Stimulated activated CD8-positive, alpha-beta memory T cell treated with anti-CD3 and anti-CD28 coated beads, Interleukin-7, amount 100 ng/mL, for 24 hours (primary cell): ENCODE measurements at regions not wholly inside any gene's neighbourhood (a gene's known extent, or its start where the extent isn't known, plus 50 kb on each side); places are given as distances from the start of the nearest gene placed in this dataset.

Experiments
- DNase-seq: peaks from one replicate; pipeline ENCODE4 v3.0.0-alpha.2; 2020; ENCODE audit warnings: low read depth

DNA sequence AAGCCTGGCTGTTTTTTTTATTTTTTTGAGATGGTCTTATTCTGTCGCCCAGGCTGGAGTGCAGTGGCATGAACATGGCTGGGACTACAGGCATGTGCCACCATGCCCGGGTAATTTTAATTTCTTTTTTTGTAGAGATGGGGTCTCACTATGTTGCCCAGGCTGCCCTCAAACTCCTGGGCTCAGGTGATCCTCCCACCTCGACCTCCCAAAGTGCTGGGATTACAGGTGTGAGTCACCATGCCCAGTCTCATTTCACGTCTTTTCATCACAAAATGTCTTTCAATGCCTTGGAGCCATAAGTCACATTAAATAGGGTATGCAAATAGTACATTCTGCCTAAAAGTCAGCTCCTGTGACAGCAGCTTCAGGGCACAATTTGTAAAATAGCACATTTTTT, 52.8 kb downstream of the SOX2 start:
- no peak for DNase-seq

DNA sequence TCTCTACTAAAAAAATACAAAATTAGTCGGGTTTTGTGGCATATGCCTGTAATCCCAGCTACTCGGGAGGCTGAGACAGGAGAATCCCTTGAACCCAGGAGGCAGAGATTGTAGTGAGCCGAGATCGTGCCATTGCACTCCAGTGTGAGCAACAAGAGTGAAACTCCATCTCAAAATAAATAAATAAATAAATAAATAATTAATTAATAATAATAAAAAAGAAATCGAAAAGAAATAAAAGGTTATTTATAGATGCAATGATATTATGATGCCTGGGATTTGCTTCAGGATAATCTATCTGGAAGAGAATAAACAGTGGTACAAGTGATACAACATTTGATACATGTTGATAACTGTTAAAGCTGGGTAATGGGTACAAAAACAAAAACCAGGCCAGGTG, 58.6 kb downstream of the SOX2 start:
- no peak for DNase-seq

DNA sequence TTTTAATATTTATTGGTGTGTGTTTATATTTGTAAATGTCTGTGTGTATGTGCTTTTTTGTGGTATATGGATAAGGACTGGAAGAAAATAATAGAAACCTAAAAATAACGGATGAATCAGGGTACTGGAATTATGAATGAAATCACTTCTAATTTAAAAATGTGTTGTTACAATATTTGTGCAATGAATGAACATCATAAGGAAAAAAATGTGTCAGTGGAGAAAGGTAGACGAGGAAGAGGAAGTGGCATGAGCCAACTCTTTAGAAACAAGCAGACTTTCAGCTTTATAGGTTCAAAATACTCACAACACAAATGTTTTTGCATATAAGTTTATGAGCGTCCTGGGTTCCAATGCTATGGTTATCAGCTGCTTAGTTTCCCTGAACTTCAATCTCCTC, 59.4 kb downstream of the SOX2 start:
- no peak for DNase-seq

DNA sequence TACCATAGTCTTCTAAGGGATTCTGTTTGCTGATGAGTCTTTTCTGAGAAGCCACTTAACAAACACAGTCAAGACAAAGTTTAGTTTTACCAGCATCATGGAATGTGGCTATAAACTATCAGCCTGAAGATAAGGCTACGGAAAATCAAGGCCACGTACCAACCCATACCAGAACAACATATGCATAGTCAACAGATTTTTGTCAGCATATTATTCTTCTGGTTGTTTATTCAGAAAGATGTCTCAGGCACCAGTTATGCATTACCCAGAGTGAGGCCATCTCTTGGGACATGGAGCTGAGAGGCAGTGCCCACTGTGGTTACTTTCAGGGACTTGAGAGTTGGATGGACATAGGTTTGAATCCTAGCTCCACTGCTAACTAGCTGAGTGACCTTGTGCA, 60.4 kb downstream of the SOX2 start:
- no peak for DNase-seq

DNA sequence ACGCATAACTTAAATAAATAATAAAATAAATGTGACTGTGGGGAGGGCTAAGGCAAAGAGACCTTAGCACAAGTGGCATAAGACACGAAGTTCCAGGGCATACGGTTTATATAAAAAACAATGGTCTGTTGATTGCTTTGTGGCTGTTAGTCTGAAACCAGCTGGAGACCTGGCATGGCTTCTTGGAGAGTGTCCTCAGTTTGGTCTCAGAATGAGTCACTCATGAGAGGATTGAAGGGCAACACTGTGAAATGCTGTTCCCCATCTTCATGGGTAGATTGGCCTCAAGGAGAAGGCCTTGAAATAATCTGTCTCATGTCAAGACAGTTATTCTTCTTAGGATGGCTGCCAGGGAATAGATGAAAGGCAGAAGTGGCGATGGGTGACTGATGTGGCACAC, 62.2 kb downstream of the SOX2 start:
- DNase-seq: no peak

DNA sequence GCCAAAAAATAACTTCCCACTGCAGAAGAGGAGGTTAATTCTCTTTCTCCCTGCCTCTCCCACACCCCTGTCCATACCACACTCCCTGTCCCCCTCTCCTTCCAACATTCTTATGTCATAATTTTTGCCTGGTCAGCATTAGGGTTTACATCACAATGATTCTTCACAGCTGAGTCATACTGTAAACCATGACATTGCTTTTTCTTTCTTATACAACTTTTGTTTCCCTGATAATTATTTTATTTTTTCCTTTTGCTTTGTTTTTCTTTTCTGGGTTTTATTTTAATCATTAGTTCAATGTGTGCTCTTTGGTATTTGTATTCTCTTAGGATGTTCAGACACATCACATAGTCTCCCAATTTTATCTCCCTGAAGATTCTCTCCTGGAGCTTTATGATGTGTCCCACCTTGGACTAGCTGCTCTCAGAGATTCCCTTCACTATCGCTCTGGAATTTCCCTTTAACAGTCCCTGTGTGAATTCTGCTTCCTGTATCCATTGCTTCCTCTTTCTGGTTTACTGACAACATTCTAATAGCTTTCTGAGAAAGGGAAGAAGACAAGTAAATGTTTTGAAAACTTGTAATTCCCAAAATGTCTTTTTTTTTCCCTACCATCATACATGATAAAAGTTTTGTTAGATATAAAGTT, 70.7 kb downstream of the SOX2 start:
- DNase-seq: no peak

DNA sequence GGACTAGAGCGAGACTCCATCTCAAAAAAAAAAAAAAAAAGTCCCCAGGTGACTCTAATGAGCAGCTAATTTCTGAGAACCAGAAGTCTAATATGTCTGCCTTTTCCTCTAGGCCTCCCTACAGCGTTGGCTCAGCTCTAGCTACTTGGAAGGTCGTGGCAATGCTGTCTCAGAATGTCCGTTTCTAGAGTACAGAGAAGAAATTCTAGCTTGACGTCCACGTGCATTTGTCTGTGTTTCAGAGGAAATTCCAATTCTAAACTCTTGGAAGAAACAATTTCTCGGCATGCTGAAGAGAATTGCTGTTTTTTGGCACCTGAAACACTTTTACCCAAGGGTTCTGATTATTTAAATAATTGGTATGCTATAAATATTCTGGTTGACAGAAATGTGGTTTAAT, 78.8 kb downstream of the SOX2 start:
- no peak for DNase-seq

DNA sequence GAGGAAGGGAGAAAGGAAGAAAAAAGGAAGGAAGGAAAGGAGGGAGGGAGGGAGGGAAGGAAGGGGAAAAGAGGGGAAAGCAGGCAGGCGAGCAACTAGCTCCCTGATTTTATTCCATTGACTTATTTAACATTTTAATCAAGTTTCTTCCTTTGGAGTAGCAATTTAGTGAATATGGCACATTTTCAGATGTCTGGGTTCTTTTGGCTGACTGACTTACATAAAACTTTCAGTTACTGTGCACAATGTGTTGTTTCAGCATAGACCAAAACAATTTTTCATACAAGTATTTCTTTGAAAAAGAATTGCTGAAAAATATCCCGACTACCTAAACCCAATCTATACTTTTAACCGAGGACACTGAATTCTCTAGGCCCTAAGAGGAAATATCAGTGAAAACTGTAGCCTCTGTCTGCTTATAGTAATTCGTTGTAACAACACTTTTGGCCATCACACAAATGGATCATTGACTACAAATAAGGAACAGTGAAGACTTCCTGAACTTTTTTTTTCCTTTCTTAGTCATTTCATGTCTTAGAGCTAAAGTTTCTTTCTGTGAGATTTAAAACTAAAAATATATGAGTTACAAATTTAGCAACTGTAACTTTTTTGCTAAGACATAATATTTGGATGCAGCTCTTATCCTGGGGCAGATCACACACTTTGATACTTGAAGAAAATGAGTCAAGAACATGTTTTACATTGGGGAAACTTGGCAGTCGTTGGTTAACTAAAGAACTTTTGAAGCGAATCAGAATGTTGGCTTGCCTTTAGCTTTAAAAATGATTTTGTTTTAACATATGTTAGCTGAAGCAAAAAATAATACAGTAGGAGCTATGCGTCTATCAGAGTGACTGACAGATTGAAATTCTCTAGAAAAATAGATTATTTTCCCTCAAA, 79.6 kb downstream of the SOX2 start:
- no peak for DNase-seq

DNA sequence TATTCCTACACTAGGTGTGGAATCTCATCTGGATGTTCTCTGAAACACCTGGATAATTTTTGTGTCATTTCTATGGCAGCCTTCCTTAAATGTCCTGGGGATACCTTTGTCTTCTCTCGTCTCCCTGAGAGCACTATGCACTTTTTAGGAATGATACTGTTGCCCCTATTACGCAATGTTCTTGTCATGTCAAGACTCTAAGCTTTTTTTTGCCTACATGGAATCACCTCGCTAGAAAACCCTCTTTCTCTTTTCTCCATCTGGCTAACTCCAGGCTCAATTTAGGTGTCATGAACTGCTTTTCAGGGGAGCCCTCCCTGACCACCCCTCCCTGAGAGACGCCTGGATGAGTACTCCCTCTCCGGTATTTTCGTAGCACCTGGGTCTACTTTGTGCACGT, 81.3 kb downstream of the SOX2 start:
- no peak for DNase-seq

DNA sequence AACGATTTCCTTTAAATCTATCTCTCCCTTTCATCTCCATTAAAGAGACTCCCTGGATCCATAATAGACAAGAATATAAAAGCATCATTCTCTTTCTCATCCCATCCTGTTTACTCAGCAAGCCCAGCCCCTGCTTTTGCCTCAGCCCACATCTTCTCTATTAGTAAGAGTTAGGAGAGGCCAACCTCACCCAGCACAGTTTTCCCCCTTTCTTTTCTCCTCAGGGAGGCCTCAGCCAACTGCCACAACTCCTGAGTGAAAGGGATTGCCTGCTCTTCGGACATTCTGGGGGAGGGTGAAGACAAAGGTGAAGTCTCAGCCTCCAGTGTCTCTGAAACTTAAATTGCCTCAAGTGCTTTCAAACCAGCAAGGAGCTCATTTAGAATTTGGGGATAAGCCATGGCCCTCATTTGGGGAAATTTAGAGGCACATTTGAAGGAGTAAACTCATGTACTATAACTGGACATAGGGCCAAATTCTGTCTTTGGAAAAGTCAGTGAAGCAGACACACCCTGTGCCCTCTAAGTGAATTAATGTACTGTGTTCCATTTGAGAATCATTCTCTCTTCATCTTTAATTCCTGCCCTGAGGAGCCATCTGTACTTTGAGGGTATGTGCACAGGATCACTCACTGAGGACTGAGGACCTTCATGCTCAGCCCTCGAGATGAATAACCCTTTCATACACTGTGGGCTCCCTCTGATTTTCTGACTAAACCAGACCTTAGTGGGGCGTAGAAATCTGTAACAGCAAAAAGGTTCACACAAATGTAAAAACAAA, 82.5 kb downstream of the SOX2 start:
- no peak for DNase-seq

DNA sequence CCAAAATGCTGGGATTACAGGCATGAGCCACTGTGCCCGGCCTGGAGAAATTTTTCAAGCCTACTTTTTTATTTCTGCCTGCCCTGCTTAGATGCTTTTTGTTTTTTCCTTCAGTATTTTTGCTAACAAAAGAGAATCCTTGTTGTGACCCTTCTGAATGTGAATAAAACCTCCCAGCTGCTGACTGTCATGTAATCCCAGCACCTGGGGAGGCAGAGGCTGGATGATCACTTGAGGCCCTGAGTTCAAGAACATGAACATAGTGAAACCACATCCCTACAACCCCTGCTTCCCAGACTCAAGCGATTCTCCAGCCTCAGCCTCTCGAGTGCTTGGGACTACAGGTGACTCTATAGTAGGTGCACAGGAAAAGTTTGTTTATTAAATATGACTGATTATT, 84.9 kb downstream of the SOX2 start:
- DNase-seq: no peak

DNA sequence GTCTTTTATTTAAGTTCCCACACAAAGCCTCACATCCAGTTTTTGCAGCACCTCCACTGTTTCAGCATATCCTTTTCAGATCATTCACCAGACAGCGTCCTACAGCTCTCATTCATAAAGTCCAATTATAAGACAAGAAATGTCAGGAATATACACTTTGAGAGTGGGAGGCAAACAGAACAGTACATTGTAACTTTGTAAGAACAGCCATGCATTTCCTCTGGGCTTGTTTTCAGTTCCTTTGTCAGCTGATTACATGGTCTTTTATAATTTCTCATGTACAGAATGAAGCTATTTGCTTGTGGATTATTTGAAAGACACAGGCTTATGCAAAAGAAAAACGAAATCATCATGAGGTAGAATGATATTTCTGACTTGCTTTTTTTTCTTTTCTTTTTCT, 85.7 kb downstream of the SOX2 start:
- DNase-seq: no peak

DNA sequence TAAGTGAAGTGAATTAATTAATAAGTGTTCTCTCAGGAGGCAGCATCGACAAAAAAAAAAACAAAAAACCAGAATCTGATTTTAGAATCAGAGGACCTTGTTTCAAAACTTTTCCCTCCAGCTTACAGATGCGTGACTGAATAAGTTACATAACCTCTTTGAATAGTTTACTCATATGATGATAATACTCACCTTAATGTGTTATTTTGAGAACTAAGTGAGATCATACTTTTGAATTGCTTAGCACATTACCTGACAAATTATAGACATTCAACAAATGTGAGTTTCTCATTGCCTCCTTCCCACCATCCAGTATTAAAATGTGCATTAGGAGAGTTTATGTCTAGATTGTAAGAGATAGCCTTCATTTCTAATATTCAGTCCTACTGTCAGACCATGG, 94.0 kb downstream of the SOX2 start:
- no peak for DNase-seq

DNA sequence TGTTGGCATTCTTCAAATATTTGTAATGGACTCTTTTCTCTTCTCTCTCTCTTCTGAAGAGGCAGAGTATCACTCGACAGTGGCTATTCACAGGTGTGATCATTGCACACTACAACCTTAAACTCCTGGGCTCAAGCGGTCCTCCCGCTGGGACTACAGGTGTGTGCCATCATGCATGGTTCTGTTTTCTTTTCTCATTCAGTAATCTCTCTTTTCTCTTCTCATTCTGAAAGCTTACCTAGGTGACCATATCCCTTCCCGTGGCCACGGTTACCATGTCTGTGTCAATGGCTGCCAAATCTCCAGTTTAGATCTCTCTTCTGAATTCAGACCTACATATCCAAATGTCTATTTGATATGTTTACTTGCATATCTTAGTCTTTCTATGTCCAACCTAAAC, 96.3 kb downstream of the SOX2 start:
- DNase-seq: no peak

DNA sequence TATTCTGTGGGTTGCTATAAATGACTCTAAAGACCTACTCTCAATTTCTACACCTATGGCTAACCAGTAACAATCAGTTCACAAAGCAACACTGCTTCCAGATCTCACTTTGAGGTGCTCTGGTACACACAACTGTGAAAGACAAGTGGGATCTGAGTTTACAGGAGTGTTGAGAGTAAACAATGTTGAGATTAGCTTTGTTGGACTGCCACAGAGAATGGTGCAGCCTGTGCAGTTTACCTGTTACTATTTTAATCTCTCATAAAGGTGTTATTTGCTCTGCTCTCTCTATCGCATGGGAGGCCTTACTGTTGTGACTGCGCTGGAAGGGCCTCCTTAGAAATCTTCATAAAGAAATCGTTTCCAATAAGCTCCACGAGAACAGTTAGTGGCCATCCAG, 112.0 kb downstream of the SOX2 start:
- DNase-seq: no peak

DNA sequence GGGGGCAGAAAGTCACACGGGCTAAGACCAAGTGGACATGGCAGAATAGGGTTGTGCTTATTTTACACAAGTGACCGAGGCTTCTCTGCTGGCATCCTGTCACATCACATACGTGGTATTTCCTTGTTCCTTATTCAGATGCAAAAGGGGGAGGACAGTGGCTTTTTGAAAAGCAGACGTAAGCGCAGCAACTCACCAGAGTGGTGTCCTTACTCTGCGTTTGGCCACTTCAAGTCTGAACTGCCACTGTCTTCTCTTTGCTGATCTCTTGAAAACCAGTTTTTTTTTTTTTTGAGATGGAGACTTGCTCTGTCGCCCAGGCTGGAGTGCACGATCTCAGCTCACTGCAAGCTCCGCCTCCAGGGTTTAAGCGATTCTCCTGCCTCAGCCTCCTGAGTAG, 113.2 kb downstream of the SOX2 start:
- DNase-seq: no peak

DNA sequence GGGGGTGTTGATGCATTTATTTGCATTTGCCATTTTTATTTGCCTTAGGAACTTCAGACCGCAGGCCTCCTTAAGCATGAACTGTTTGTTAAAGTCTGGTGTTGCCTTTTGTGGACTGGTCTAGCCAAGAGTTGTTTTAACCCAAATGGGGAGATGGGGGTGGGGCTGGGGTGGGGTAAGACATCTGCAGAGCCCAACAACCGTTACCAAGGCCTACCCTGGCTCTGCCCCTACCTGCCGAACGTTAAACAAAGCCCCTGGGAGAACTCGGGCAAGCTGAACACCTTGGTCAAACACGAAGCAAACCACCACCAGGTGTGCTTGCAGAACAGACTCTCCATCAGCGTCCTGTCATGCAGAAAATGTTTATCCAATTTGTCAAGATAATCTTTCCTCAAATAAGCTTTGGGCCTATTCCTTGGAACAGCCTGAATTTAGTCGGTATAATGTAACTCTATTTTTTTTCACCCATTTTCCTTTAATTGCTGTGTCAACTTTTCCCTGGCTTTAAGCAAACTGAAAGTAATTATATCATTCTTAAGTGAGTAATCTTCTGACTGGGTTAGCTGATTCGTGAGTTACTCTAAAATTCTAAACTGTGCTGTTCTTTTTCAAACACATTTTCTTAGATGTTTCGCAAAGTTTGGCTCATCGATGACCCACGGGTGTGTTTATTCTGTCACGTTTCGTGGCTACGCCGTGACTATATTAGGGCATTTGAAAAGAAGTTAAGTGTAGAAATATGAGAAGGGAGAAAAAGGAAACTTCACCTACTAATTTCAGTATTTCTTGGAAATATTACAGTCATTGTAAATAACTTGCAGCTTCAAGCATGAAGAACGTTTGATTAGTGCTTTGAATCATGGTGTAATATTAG, 127.6 kb downstream of the SOX2 start:
- DNase-seq: no peak

DNA sequence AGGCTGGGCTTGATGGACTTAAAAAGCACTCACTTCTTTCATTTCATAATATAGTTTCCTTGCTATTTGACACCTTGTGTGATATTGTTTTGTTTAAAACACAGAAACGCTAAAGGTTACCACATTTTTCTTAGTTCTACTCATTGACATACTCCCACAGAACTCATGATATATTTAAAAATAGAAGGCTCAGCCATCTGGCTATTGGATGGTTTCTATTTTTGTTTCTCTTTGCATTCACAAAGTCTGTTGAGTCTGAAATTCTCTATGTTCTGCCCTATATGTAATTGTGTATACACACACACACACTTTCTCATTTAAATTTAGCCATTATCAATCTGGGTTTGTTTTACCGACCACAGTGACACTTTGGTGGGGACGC, 128.2 kb downstream of the SOX2 start:
- DNase-seq: no peak

DNA sequence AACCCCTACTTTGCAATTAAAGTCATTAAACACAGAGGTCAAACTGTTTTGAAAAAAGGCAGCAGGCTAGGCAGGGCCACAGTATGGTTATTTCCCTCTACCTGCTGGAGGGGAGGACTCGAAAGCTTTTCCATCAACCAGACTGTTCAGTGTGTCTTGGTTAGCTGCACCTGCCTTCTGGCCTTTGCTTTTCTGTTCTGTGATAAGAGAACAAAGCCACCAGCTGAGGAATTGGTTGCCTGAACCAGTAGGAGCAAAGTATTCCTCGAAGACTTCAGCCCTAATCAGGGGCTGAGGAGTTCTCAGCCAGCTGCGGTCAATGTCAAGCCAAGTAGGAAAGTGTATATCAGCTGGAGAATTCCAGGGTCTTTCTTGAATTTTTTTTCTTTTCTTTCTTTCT, 132.5 kb downstream of the SOX2 start:
- DNase-seq: no peak

DNA sequence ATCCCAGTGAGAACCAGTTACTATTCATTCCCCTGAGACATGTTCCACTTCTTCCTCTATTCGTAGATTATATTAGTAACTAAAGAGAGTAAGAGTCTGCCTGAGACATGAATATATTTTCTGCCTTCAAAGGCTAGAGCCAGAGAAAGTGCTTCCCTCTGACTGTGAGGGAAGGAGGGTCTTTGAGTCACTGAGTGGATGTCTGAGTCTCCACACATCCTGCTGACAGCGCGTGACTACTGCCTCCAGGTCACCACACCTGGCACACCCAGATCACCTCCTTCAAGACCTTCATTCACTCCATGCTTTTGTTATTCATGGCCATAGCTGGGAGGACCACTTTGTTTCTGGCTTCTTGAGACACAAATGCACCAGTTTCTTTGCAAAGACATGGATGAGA, 135.6 kb downstream of the SOX2 start:
- no peak for DNase-seq

DNA sequence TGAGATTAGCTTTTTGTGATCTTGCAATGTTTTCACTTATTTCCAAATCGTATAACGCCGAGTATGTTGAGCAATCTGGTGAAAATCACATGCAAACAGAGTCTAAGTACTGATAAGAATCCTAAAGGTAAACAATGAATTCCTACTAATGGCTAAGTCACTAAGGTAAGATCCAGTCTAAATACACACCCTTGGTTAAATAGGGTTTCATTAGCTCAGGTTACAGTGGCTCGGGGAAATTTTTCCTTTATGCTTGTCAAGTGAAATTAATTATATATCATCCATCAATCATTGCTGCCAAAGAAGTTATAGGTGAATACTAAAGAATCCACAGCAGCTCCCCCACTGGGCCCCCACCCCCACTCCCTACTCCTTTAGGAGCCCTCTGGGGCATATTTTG, 139.3 kb downstream of the SOX2 start:
- no peak for DNase-seq

DNA sequence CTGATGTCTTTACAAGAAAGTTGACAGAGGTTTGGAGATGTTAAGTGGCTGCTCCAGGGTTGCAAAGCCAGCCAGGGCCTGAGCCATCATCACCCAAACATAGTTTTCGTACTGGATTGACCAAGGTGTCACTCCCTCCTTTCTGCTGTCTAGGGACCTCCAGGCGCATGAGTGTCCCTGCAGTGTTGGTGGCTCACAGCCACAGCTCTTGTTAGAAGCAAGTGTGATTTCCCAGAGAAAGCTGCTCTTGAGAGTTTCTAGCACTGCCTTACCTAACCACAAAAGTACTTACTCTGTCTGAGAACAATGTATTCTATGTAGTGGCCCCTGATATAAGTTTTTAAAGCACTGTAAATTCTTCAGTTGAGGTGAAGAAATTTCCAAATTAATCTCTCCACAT, 144.1 kb downstream of the SOX2 start:
- no peak for DNase-seq
